Fibroblast of lung (primary cell): ENCODE measurements at regions not wholly inside any gene's neighbourhood (a gene's known extent, or its start where the extent isn't known, plus 50 kb on each side); places are given as distances from the start of the nearest gene placed in this dataset.

Source experiments
- EZH2 ChIP-seq: IDR thresholded peaks from 2 replicates; pipeline ENCODE4 v1.5.1; 2012; ENCODE audit warnings: low read length, control low read depth, mild to moderate bottlenecking; ENCODE audit errors: missing control alignments
- TF ChIP-seq, protein P1 (sequence below), 2 donors: IDR thresholded peaks in 1 of 2; conservative IDR thresholded peaks in 1 of 2; 1 replicate in 1 of 2; 2 replicates in 1 of 2; pipeline ENCODE4 v1.5.1; 2011 to 2012; ENCODE audit warnings: low read length in 2 of 2, control low read depth in 1 of 2, inconsistent platforms in 1 of 2, low read depth in 1 of 2, mild to moderate bottlenecking in 1 of 2

DNA sequence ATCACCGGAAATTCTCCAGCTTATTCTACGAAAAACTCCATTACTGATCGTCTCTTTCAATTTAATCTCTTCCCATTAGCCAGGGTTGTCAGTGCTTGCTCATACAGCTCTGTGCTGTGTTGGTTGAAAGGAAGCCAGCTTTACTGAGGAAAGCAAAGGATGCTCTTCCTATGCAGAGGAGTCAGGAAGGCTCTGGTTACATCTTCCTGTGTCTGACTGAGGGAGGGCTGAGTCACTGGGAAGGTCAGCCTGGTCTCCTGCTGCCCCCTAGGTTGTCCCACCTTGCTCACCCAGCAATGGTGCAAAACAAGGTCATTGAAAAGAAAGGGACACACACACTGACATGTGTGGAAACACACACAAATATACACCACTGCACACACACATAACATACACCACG lies 975.6 kb downstream of the DCDC2C start:
- TF ChIP-seq, protein P1, sequence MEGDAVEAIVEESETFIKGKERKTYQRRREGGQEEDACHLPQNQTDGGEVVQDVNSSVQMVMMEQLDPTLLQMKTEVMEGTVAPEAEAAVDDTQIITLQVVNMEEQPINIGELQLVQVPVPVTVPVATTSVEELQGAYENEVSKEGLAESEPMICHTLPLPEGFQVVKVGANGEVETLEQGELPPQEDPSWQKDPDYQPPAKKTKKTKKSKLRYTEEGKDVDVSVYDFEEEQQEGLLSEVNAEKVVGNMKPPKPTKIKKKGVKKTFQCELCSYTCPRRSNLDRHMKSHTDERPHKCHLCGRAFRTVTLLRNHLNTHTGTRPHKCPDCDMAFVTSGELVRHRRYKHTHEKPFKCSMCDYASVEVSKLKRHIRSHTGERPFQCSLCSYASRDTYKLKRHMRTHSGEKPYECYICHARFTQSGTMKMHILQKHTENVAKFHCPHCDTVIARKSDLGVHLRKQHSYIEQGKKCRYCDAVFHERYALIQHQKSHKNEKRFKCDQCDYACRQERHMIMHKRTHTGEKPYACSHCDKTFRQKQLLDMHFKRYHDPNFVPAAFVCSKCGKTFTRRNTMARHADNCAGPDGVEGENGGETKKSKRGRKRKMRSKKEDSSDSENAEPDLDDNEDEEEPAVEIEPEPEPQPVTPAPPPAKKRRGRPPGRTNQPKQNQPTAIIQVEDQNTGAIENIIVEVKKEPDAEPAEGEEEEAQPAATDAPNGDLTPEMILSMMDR (conservative IDR thresholded peaks at IDR 0.05 in 1 of 2, IDR thresholded peaks at IDR 0.05 in 1 of 2; ENCODE audit: low read depth in 1 of 2, low read length in 2 of 2) = no peak
- no peak for TF ChIP-seq EZH2
